Stimulated activated CD8-positive, alpha-beta memory T cell treated with anti-CD3 and anti-CD28 coated beads, Interleukin-4, amount 100 ng/mL, for 1 hour (primary cell): ENCODE measurements at regions not wholly inside any gene's neighbourhood (a gene's known extent, or its start where the extent isn't known, plus 50 kb on each side); places are given as distances from the start of the nearest gene placed in this dataset.
"Not testable (repeated sequence)": the region's sequence is repeated elsewhere in the genome, so short reads cannot be mapped to it uniquely, and the experiment has no call there.

Experiments used
- DNase-seq, 2 donors: peaks; one replicate each; pipeline ENCODE4 v3.0.0-alpha.2; 2020; ENCODE audit warnings: low read depth in 2 of 2, low spot score in 1 of 2

DNA sequence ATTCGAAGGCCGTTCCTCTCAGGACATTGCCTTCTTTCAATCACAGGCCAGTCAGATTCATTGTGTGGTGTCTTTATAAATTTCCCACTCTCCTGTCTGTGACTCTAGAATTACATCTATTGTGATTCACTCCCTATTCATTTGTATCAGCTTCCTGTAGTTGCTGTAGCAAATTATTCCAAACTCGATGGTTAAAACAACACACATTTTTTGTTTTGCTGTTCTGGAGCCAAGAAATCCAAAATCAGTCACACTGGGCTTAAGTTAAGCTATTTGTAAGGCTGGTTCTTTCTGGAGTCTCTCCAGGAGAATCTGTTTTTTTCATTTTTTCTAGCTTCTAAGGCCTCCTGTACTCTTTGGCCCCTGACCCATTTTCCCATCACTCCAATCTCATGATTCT is 1487.0 kb upstream of the SLC10A2 start:
- DNase-seq: no peak

DNA sequence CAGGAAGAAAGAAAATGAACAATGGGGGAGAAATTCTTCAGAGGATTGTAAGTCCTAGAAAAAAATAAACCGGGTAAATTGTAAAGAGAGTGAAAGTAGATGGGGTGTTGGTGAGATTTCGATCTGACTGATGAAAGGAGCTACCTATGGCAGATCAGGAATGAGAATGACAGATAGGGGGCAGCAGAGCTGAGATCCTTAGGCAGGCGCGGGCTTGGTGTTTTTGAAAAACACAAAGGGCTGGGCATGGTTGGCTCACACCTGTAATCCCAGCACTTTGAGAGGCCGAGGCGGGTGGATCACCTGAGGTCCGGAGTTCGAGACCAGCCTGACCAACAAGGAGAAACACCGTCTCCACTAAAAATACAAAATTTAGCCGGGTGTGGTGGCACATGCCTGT is 1468.6 kb upstream of the SLC10A2 start:
- DNase-seq: no peak

DNA sequence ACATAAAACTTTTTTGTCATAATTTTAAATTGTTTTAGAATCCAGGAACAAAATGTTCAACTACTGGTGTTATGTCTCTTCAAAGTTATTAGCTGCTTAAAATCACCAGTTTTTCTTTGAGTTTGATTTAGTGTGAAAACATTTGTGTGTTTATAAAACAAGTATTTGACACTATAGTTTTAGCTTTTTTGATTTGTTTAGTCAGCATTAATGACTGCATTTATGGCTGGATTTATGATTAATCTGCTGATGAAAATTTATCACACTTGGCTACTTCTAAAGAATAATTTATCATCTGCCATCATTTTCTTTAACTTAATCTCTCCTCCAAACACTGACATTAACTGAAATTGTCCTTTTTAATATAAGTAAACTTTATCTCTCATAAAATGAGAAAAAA is 1465.9 kb upstream of the SLC10A2 start:
- no peak for DNase-seq

DNA sequence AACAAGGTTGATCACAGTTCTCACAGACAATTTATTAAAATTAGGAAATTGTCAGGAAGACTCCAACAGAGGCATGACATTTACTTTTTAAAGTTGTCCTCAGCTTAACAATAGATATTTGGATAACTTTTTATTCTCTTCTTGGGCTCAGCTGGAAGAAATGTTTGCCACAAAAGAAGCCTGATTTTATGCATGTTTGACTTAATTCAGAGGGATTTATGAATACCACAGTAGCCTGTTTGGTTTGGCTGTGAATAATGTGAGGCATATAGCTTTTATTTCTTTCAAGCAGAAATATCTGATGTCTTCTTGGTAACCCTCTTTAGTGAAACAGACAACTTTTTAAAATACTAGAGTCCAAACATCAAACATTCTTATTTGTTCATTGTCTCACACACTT is 1464.5 kb upstream of the SLC10A2 start:
- no peak for DNase-seq

DNA sequence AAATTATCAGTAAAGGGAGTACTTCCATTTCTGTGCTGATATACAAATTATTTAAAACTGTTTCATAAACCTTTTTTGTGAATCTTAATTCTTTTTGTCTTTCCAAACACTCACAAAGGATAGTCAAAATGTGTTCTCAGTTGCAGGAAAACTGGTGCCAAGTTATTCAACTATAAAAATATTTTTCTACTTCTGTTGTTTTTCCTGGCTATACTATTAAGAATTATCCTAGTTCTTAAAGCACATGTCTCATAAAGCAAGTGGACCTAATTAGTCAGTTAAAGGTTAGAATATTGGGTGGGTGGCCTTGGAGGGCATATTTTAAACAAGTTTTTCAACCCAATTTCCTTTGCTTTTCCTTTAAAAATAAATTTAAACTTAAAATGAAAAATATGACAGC is 1460.3 kb upstream of the SLC10A2 start:
- no peak for DNase-seq

DNA sequence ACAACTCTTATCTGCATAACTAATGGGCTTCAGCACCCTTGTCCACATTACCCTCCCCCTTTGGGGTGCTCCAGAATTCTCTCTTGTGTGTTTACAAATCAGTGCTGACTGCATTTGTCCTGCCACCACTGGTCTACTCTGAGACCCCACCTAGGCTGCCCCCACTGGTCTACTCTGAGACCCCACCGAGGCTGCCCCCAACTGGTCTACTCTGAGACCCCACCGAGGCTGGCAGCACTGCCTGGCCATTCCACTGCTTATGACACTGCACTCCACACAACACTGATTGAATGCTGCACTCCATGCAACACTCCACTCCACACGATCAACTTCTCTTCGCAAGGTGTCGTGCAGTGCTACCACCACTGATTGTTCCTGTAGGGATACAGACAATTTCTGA is 1459.2 kb upstream of the SLC10A2 start:
- DNase-seq: no peak

DNA sequence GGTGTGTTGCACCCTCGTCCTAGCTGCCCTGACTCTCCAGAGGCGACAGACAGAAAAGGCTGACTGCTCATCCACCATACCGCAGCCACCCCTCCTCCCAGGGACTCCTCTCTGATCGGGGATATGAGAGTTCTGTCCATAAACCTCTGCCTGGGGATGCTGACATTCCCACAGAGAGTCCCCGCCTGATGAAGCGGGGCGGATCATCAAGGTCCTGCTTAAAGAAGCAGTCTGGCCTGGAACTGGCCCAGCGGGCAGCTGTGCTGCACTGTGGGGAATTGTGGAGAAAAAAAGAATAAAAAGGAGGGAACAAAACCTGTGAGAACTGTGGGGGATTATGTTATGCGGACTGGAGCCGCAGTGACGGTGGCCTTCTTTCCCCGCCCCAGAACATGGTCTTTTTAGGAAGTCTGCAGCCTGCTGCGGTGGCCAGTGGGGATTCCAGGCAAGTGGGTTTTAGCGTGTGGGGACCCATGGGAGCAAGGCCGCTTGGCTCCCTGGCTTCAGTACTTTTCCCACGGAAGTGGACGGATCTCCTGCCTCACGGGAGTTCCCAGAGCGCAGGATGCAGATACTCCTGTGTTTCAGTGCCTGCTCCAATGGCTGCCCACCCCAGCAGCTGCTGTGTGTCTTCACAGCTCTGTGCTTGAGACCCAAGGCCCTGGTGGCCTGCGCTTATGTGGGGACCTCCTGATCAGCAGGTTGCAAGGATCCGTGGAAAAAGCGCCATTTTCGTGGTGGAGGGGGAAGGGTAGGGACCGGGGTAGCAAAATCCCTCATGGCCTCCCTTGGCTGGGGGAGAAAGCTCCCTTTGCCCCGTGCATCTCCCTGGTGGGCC is 1456.2 kb upstream of the SLC10A2 start:
- DNase-seq: no peak

DNA sequence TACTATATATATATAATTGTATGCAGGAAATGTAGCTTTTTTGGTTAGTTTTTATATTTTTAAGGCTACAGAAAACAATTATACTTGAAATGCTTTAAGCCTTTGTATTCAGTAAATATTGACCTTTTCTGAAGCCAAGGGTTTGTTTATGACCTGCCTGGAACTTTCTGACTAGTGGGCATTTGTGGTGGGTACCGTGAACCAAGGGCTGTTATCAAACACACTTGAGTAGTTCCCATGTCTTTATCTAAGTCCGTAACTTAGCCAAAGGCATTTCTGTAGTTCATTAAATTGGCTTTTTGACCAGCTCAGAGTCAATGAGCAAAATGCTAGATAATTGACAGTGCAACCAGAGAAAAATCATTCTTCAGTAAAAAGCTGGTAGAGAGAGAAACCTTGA is 1444.2 kb upstream of the SLC10A2 start:
- DNase-seq: no peak

DNA sequence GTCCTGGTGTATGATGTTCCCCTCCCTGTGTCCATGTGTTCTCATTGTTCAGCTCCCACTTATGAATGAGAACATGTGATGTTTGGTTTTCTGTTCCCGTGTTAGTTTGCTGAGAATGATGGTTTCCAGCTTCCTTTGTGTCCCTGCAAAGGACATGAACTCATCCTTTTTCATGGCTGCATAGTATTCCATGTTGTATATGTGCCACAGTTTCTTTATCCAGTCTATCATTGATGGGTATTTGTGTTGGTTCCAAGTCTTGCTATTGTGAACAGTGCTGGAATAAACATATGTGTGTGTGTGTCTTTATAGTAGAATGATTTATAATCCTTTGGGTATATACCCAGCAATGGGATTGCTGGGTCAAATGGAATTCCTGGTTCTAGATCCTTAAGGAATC is 1427.3 kb upstream of the SLC10A2 start:
- not testable (repeated sequence) for DNase-seq

DNA sequence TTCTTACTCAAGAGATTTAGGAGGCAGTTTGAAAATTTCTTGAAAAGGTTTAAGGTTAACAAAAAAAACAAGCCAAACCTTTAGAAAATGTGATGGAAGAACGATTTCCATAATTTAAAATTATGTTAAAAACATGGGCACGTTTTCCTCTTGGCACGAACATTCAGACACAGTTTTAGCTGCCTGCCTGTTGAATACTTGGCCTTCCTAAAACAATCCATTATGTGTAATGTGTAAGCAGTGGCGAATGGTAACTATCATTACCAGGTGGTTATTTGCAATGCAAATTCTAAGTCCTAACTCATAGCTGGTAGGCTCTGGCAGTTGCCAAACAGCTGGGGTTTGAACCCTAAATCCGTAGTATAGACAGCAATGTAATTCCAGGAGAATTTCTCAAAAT is 1425.7 kb upstream of the SLC10A2 start:
- no peak for DNase-seq

DNA sequence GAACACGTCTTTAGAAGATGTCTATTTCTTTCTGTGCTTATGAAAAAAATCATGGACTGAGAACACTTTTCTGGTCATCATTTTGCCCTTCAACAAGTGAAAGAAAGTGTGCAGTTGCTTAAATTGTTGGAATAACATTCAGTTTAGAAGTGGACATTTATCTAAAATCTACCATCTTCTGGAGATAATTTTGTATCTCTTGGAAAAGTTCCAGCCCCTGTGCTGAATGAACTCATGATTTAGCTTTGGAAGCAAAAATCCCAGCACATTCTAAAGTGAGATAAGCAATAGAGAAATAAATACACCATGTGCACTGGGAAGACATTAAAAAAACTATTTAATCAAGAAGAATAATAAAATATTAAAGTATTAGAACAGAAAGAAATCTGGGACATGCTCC is 1420.8 kb upstream of the SLC10A2 start:
- DNase-seq: no peak

DNA sequence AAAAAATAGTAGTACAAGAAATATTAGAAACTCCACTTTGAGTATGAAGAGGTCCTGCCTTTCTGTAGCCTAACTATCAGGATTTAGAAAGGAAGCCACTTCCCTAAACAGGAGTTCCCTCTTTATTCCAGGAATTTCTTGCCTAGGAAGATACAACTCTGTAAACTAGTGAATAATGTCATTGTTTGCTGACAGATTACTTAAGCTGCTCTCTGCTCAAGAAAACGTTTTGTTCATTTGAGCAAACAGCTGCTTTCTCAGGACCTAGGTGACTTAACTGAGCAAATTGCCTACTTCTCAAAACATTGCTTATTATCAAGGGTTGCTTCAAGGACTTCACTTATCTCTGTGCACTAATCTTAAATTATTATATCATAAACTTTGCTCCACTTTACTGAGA is 1419.4 kb upstream of the SLC10A2 start:
- DNase-seq: no peak

DNA sequence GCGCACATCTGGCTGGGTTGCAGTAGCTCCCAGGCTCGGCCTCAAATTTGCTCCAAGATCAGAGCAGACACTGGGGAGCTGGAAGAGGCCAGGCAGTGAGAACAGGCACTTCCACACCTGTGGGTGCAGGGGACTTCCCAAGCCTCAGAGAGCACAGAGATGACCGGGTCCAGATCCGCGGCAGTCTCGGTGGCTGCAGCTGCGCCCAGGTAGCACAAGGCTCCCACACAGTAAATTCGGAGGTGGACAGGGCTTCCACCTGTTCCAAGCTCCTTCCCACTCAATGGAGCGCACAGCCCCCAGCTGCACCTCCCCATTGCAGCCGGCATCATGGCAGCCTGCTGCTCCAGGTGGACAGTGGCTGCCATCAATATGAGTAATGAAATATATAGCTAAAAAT is 1417.4 kb upstream of the SLC10A2 start:
- no peak for DNase-seq

DNA sequence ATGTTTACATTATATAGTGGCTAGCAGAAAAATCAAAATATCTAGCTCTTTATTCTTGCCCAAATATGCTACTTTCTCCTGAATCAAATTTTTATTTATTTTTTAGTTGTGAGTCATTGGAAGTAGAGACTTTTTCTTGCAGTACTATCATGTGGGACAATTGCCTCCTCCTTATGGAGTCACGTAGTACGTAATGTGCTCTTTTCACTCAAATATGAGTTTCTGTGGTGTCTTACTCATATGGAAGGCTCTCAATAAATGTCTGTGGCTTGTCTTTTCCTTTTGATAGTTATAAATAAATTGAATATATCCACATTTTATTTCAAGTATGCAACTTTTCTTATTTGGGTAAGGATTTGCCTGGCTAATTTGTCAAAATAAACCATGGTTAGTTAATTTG is 1411.0 kb upstream of the SLC10A2 start:
- DNase-seq: no peak

DNA sequence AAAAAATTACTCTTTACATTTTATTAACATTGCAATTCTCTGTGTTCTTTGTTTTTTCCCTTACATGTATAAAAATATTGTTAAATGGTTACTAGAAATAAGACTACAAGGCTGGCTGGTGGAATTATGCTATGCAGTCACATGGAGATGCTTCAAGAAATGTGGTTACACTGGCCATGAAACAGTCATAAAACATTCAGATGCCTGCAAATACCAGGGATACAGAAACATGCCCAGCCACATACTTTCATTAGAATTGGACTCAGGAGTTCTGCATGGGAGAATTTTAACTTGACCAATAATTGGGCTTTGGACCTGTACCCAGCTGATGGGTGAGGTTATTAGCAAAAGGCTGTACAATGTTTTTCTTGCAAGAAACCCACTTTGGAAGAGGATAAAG is 1407.7 kb upstream of the SLC10A2 start:
- no peak for DNase-seq

DNA sequence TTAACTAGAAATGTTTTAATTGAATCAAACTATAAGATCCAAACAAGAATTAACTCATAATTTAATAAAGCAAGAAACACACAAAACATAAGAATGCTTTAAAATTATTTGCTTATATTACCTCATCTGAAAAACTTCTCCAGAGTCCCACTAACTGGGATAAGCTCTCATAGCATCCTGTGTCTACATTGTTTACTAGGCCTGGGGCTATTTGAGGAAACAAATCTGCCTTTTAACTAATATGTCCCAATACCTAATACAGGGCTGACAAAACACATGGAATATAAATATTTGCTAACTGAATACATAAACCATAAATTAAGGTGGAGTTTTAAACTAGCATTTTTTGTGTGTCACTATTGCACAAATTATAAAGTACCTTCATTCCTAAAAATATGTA is 1399.8 kb upstream of the SLC10A2 start:
- DNase-seq: no peak

DNA sequence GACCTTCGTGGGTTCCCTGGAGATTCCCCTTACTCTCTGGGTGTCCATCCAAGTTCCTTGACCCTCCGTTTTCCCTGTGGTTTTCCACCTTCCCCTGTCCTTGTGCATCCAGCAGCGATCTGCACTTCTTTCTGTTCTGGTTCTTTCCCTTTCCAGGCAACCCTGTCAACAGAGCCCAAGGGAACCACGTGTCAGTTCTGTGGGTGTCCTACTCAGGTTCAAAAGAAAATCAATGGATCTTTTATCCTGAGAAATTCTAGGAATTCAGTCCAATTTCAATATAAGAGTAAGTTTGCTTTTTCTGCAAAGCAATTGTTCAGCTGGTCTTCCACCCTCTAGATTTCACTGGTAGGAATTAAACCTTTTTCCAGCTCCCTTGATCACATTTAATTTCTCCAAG is 1394.8 kb upstream of the SLC10A2 start:
- DNase-seq: no peak

DNA sequence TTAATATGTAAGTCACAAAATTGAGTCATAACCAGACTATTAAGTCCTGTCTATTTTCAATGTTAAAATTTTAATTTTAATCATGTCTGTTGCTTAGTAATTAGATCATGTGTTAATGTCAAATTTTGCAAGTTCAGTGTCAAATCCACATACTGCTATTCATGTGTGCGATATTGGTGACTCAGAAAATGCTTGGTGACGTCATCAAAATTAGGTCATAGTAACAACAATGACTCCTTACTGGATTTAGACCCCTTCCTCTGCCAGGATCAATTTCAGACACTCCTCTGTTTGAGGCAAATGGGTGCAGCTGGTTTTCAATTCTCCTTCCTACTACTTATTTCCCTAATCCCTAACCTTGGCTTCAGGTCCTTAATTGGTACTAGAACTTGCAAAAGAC is 1394.3 kb upstream of the SLC10A2 start:
- no peak for DNase-seq

DNA sequence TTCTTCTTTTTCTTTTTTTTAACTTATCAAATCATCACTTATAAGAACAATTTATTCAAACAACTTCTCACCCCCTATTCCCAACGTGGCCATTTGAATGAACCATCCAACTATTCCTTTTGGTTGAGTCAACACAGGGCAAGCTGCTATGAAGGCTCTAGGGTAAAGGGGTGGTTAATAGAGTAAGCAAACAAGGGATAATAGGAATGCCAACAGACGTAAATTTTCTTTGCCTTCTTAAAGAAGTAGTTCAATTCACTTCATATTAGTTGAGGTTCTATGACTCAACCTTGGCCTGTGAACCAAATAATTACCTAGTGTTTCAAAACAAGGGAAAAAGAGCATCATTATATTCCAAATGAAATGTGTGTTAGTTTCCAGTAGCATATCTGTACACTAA is 1383.8 kb upstream of the SLC10A2 start:
- DNase-seq: no peak

DNA sequence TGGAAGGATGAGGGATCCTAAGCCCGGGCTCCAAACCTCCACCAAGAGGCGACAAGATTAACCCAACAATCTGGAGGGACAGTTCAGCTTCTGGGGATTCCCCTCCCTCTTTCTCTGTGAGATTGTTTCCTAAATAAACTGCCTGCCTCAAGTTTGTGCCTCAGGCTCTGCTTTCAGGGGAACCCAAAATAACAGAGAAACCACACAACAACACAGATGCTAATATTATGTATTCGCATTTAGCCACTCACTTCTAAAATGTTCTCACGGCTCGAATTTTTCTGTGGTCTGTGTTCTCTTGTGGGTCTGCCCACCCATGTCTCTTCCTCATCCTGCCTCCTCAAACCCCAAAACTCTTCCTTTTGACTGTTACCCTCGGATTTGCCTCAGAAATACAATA is 1381.1 kb upstream of the SLC10A2 start:
- DNase-seq: no peak

DNA sequence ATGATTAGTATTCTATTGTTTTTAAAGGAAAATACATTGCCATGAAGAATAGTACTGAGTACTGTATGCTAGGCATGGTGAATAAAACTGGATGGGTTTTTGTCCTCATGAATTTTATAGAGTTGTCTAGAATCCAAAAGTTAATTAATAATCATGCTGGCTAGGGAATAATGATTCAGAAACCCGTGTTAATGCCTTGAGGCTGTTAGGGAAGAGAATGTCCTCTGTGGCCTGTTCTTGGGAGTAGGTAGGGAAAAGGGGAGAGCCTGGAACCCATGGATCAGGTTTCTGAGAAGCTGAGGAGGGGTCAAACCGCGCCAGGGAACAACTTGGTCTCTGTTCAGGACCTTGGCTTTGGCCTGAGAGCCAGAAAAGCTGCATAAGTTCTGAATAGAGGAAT is 1376.3 kb upstream of the SLC10A2 start:
- DNase-seq: no peak

DNA sequence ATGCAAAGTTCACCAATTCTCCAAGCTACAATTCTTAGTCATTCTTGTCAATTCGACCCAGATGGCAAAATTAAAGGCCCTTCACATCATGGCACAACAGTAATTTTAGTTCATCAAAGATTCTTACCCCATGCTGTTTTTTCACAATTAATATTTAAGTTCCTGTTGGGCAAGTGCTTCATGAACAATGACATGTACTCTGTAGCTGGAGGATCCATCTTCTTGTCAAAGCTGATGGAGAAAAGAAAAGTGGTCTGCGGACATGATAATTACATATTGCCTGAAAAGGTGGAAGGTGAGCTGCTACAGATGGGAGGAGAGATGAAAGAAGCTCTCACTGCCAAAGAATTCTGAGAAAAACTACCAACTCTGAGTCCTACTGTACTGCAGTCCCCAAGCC is 1370.3 kb upstream of the SLC10A2 start:
- no peak for DNase-seq

DNA sequence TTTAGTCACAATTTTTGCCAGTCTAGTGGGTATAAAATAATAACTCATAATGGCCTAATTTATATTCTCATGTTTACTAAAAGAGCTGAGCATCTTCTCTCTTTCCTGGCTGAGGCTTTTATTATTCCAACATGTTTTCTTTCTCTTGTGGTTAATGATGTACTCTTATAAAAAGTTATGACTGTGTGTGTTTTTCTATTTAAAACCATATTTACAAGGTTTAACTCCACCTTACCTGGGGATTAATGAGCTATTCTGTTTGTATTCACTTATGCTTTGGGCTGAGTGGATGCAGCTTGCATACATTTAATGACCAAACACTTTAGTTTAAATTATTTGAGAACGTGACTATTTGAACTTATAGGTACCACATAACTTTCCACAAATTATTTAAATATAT is 1365.7 kb upstream of the SLC10A2 start:
- no peak for DNase-seq

DNA sequence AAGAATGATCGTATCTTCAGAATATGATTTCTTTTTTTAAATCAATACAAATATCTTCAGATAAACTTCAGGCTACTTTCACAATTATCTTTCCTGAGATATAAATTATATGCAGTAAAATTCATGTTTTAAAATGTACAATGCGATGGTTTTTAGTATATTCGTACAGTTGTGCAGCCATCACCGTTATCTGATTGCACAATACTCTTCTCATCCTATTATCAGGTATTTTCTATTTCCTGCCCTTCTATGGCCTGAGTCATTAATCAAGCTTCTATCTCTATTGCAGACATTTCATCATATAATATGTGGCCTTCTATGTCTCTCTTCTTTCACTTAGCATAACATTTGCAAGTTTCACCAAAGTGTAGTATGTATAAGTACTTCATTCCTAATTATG is 1360.2 kb upstream of the SLC10A2 start:
- no peak for DNase-seq
